Activated naive CD4-positive, alpha-beta T cell treated with anti-CD3 and anti-CD28 coated beads, Interleukin-2, amount 50 U/mL, for 72 hours (primary cell): ENCODE measurements at regions not wholly inside any gene's neighbourhood (a gene's known extent, or its start where the extent isn't known, plus 50 kb on each side); places are given as distances from the start of the nearest gene placed in this dataset.

Experiments
- ATAC-seq, 2 donors: fragments of 150-1000 bp; cut with Tn5 transposase; 2 replicates each; pipeline ENCODE4 v1.10.0; 2021; ENCODE audit warnings: mild to moderate bottlenecking in 2 of 2, moderate library complexity in 2 of 2
- DNase-seq, 2 donors: peaks; one replicate each; pipeline ENCODE4 v3.0.0; 2021 to 2022; ENCODE audit warnings: low spot score in 2 of 2
- H3K27ac Mint-ChIP-seq, 2 donors: one replicate each; pipeline ENCODE4 v1.8.0; 2022; ENCODE audit warnings: mild to moderate bottlenecking in 2 of 2, mixed read lengths in 2 of 2
- H3K36me3 Mint-ChIP-seq, 2 donors: one replicate each; pipeline ENCODE4 v1.8.0; 2022; ENCODE audit warnings: mixed read lengths in 2 of 2
- H3K9me3 Mint-ChIP-seq, 2 donors: one replicate each; pipeline ENCODE4 v1.8.0; 2022; ENCODE audit warnings: mixed read lengths in 2 of 2

DNA sequence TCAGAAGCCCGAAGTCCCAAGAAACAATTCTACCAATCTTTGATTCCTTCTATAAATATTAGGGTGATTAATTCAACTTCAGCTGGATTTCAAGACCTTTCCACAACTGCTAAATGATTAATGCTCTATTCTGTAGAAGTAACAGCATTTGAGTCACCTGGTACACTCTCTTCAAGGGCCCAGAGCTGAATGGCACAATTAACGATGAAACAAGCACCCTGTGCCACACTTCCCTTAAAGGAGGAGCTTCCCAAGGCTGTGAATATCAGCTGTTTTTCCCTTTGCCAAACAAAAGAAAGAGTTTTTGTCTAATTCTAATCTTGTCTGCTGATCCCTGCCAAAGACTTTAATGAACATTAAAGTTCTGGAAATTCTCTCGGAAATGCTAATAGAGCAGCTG, 56.0 kb downstream of the BOD1L2 start:
- ATAC-seq (no peak), DNase-seq (no peak)
- Mint-ChIP-seq H3K27ac (no peak overlapping the region), H3K9me3 (no peaks in the 10 kb centered on the region), H3K36me3 (no peaks in the 10 kb centered on the region)

GRCh38 chr18:57205641-57206040, 58.8 kb downstream of the BOD1L2 start:
- no peak for DNase-seq
- ATAC-seq: no peak
- H3K36me3 Mint-ChIP-seq: no peaks in the 10 kb centered on the region
- H3K27ac Mint-ChIP-seq: no peak overlapping the region
- no peaks in the 10 kb centered on the region for H3K9me3 Mint-ChIP-seq

- H3K36me3 Mint-ChIP-seq: no peaks in the 10 kb centered on the region
- H3K27ac Mint-ChIP-seq: no peak overlapping the region
- peaks cover 0 to 4% of the 10 kb centered on the region in 2 donors for H3K9me3 Mint-ChIP-seq
- ATAC-seq (no peak), DNase-seq (no peak)
Observed at GRCh38 chr18:57207124-57207916, 60.4 kb downstream of the BOD1L2 start.

GRCh38 chr18:57208047-57208446, 61.2 kb downstream of the BOD1L2 start:
- ATAC-seq (no peak), DNase-seq (no peak)
- Mint-ChIP-seq H3K27ac (no peak overlapping the region), H3K9me3 (peaks cover 0 to 4% of the 10 kb centered on the region in 2 donors), H3K36me3 (no peaks in the 10 kb centered on the region)

DNA sequence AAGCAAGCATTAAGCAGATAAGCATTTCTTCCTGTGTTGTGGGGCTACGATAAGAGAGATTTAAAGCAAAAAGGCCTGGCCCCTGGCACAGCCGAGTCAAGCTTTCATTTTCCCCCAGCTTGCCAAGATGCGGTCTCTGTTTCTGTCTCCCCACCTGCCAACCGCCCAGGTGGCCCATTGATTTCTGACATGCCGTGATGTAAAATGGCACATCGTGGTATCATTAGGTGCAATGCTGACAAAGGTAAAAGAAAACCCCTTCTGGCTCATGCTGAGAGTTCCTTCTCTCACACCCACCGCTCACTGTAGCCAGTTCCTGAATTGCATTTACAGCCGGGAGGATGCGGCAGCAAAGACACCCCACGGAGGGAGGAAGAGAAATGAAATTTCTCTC, 62.8 kb downstream of the BOD1L2 start:
- ATAC-seq: peak in 1 of 2 donors; percentile 28
- no peak for DNase-seq
- no peaks in the 10 kb centered on the region for H3K36me3 Mint-ChIP-seq
- peak overlapping the region in 1 of 2 donors; percentile 10 for H3K27ac Mint-ChIP-seq
- peaks cover 0 to 4% of the 10 kb centered on the region in 2 donors for H3K9me3 Mint-ChIP-seq

- Mint-ChIP-seq H3K27ac (no peak overlapping the region), H3K9me3 (peaks cover 0 to 4% of the 10 kb centered on the region in 2 donors), H3K36me3 (no peaks in the 10 kb centered on the region)
- DNase-seq (no peak), ATAC-seq (peak; percentile 31 to 43)
Observed at GRCh38 chr18:57210107-57210715, 63.3 kb downstream of the BOD1L2 start.

- Mint-ChIP-seq H3K9me3 (peaks cover 0 to 4% of the 10 kb centered on the region in 2 donors), H3K27ac (no peak overlapping the region), H3K36me3 (no peaks in the 10 kb centered on the region)
- DNase-seq (no peak), ATAC-seq (no peak)
Observed at GRCh38 chr18:57210716-57211411, 64.0 kb downstream of the BOD1L2 start.

- DNase-seq: no peak
- Mint-ChIP-seq H3K27ac (no peak overlapping the region), H3K9me3 (peaks cover 0 to 4% of the 10 kb centered on the region in 2 donors), H3K36me3 (no peaks in the 10 kb centered on the region)
- no peak for ATAC-seq
Observed at GRCh38 chr18:57211412-57211750, 64.5 kb downstream of the BOD1L2 start.

DNA sequence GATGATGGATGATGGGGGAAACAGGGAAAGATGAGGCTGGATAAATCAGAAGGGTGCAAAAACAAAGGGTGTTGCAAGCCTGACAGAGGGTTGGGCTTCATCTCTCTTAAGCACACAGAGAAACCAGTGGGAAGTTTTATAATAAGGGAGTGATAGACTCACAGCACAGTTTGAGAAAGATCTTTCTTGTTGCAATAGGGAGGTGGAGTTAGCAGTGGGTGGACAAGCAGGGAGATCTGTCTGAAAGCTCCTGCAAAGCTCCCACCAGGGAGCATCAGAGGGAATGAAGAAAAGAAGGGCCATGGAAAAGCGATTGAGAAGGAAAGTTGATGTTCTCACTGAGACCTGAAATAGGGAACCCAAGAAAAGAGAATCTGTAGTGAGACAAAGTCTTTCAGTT, 64.9 kb downstream of the BOD1L2 start:
- no peak for ATAC-seq
- no peak for DNase-seq
- H3K9me3 Mint-ChIP-seq: peaks cover 0 to 4% of the 10 kb centered on the region in 2 donors
- H3K27ac Mint-ChIP-seq: no peak overlapping the region
- H3K36me3 Mint-ChIP-seq: no peaks in the 10 kb centered on the region

DNA sequence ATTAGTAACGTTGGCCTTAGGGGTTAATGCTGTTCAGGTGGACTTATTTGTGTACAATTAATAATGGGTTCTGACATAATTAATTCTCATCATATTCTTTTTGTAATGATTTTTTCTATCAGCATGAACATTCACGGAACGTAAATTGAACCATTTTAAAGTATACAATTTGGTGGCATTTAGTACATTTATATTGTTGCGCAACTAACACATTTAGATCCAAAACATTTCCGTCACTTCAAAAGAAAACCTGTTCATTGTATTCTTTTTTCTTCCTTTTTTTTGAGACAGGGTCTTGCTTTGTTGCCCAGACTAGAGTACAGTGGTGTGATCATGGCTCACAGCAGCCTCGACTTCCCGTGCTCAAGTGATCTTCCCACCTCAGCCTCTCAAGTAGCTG, 65.8 kb downstream of the BOD1L2 start:
- Mint-ChIP-seq H3K27ac (no peak overlapping the region), H3K9me3 (peaks cover 0 to 4% of the 10 kb centered on the region in 2 donors), H3K36me3 (no peaks in the 10 kb centered on the region)
- DNase-seq (no peak), ATAC-seq (no peak)

DNA sequence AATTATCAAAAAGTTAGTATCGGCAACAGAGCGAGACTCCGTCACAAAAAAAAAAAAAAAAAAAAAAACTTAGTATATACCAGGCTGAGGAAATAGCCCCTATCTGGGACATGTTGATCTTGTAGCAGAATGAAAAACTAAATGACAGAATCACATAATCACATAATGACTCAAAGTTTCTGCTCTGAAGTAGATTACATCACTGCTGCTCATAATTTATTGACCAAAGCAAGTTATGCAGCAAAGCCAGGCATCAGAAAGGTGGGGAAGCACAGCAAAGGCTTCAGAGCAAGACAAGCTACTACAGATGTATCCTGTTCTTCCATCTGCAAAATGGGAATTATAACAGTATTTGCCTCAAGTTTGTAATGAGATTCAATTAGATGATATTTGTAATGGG, 68.1 kb downstream of the BOD1L2 start:
- DNase-seq (no peak), ATAC-seq (no peak)
- Mint-ChIP-seq H3K9me3 (peaks cover 0 to 4% of the 10 kb centered on the region in 2 donors), H3K36me3 (no peaks in the 10 kb centered on the region), H3K27ac (no peak overlapping the region)

- Mint-ChIP-seq H3K27ac (no peak overlapping the region), H3K36me3 (no peaks in the 10 kb centered on the region), H3K9me3 (no peaks in the 10 kb centered on the region)
- ATAC-seq (no peak), DNase-seq (no peak)
Observed at GRCh38 chr18:57218281-57218680, 71.4 kb downstream of the BOD1L2 start.

DNA sequence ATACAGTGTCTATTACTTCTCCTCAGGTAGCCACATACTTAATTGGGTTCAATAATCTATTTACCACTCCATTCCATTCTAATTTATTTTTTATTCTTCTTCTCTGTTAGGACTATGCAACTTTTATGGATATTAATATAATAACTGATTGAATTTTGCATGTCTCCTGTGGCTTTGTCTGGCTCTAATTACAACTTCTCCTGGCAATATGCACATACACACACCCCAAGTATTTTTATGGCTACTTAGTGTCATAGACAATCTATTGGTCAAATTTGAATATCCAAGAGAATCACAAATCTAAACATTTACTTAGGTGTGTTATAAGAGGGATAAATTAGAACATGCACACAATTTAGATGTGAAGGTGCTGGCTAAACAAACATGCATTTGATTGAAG, 73.1 kb downstream of the BOD1L2 start:
- Mint-ChIP-seq H3K27ac (no peak overlapping the region), H3K9me3 (no peaks in the 10 kb centered on the region), H3K36me3 (no peaks in the 10 kb centered on the region)
- no peak for ATAC-seq
- no peak for DNase-seq

DNA sequence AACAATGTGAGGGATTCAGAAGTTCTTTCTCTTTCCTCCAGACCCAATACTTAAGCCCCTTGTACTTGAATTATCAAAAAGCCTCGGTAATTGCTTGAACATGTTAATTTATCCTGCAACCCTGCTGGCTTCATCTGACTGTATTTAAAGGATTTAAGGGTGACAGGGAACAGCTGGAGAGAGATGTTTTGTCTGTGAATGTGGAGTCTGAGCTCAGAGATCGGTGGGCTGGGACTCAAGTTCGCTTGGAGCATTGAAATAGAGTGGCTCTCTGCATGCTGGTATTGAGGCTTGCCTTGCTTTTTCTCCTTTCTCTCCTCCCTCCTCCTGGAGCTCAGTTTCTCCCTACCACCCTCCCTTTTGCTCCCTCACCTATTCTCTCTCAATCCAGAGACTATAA, 73.6 kb downstream of the BOD1L2 start:
- Mint-ChIP-seq H3K36me3 (no peaks in the 10 kb centered on the region), H3K27ac (no peak overlapping the region), H3K9me3 (no peaks in the 10 kb centered on the region)
- DNase-seq: no peak
- no peak for ATAC-seq

DNA sequence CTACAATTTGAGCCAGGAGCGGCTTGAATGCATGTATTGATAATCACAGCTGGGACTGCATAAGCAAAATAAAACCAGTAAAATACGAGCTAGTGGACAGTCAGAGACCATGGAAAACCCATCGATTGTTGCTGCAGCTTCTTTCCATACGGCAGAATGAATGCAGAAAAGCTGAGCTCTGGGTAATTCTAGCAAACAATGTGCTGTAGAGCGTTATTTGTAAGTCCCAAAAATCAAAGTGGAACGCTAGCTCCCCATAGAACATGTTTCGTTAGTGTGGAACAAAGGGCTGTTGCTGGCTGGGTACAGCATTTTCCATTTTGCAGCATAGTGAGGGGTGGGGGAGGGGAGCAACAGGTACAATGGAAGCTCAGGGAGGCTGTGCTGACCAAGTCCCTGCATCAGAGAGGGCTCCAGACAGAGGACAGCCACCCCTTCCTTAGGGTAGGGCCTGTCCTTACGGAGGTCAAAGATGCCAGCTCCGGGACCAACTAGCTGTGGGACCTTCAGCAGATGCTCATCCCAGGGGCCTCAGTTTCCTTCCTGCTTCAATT, 74.1 kb downstream of the BOD1L2 start:
- Mint-ChIP-seq H3K9me3 (no peaks in the 10 kb centered on the region), H3K27ac (no peak overlapping the region), H3K36me3 (no peaks in the 10 kb centered on the region)
- DNase-seq (no peak), ATAC-seq (no peak)

DNA sequence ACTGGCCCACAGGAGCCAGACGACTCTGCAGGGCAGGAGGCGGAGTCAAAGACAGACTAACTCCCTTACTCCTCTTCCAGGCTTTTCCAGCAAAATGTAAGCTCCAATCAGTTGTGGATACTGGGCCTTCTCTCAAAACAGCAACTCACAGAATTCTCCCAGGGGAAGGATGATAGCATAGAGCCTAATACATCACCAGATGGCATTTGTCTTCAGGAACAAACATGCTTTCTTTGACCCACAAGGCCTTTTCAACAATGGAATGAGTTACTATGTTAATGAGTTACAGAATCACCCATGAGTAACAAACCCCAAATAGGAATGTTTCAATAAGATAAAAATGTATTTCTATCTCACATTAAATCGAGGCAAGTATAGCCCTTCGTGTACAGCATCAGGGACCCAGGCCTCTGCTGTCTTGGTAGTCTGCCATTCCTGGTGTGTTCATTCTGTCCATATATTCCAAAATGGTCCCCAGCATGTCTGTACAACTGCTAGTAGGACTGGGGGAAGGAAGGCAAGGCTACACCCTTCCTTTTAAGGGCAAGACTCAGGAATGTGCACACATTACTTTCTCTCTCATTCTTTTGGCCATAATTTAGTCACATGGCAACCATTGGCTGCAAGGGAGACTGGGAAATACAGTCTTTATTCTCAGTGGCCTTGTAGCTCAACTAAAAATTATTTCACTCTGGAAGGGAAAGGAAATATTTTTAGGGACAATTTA, 76.4 kb downstream of the BOD1L2 start:
- no peak for ATAC-seq
- H3K27ac Mint-ChIP-seq: no peak overlapping the region
- no peaks in the 10 kb centered on the region for H3K36me3 Mint-ChIP-seq
- DNase-seq: no peak
- H3K9me3 Mint-ChIP-seq: peaks cover 0 to 7% of the 10 kb centered on the region in 2 donors
